Vagina (tissue), 2 donors: ENCODE measurements at regions not wholly inside any gene's neighbourhood (a gene's known extent, or its start where the extent isn't known, plus 50 kb on each side); places are given as distances from the start of the nearest gene placed in this dataset.

ENCODE experiments used
- CTCF ChIP-seq, 3 experiments: fragments of 450-650 bp in 2 of 3; fragments of 200-600 bp in 1 of 3; sonication (generic) in 1 of 3; IDR thresholded peaks; one replicate each; pipeline ENCODE4 v1.5.1; 2017 to 2019; ENCODE audit warnings: antibody characterized with exemption in 3 of 3, mild to moderate bottlenecking in 2 of 3, moderate library complexity in 2 of 3
- POLR2A ChIP-seq, 2 donors: fragments of 450-650 bp; IDR thresholded peaks; one replicate each; pipeline ENCODE4 v1.6.1; 2017; ENCODE audit warnings: antibody characterized with exemption in 2 of 2, mild to moderate bottlenecking in 2 of 2, moderate library complexity in 2 of 2
- POLR2AphosphoS5 ChIP-seq, 2 donors: sonication (generic); formaldehyde crosslinking; IDR thresholded peaks; one replicate each; pipeline ENCODE4 v1.9.0; 2017; ENCODE audit warnings: antibody characterized with exemption in 2 of 2, mild to moderate bottlenecking in 2 of 2, low read depth in 1 of 2; ENCODE audit not compliant: insufficient read depth in 1 of 2

- TF ChIP-seq CTCF (IDR thresholded peaks at IDR 0.05) (no peak), POLR2A (IDR thresholded peaks at IDR 0.05) (no peak), POLR2AphosphoS5 (IDR thresholded peaks at IDR 0.05; ENCODE audit: insufficient read depth in 1 of 2, low read depth in 1 of 2) (no peak)
These were observed 150.2 kb downstream of the BRD1 start for GRCh38 chr22:49677495-49677889.
